HG03575 (cell line): ENCODE measurements at regions not wholly inside any gene's neighbourhood (a gene's known extent, or its start where the extent isn't known, plus 50 kb on each side); places are given as distances from the start of the nearest gene placed in this dataset.

Experiments used
- ATAC-seq: cut with Tn5 transposase; IDR thresholded peaks from one replicate; pipeline ENCODE4 v1.9.1; 2021; ENCODE audit not compliant: unreplicated experiment, insufficient number of reproducible peaks, low FRiP score; ENCODE audit errors: extremely low read depth

- no peak for ATAC-seq
Observed at GRCh38 chr13:75927183-75927669, 291.1 kb downstream of the LMO7 start.

GRCh38 chr13:75920536-75920935 is 284.4 kb downstream of the LMO7 start:
- no peak for ATAC-seq

- no peak for ATAC-seq
Observed at GRCh38 chr13:75919660-75920199, 283.6 kb downstream of the LMO7 start.

GRCh38 chr13:75915066-75915465 is 278.9 kb downstream of the LMO7 start:
- ATAC-seq: no peak

GRCh38 chr13:75913925-75914324 is 277.8 kb downstream of the LMO7 start:
- ATAC-seq: no peak

- no peak for ATAC-seq
Observed at GRCh38 chr13:75910591-75910990, 274.5 kb downstream of the LMO7 start.
